ENCODE measurements at regions not wholly inside any gene's neighbourhood (a gene's known extent, or its start where the extent isn't known, plus 50 kb on each side); places are given as distances from the start of the nearest gene placed in this dataset.

DNA sequence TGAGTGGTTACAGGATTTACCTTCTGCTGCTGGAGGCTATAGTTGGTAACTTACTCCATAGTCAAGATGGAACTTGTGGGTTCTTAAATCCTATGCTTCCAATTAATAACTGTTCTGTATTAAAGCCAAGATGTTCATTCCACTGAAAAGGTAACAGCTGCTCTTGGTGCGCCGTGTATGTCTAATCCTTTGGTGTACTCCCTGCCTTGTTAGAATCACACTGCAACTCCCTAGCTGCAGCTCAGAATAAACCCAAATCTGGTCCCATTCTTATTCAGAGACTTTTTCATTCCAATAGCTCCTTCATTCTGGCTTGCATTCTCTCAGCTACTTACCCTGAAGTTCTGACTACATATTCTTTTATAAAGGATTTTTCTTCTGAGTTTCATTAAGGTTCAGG lies 1355.5 kb downstream of the MAT2B start:
- DNase-seq = no peak

DNA sequence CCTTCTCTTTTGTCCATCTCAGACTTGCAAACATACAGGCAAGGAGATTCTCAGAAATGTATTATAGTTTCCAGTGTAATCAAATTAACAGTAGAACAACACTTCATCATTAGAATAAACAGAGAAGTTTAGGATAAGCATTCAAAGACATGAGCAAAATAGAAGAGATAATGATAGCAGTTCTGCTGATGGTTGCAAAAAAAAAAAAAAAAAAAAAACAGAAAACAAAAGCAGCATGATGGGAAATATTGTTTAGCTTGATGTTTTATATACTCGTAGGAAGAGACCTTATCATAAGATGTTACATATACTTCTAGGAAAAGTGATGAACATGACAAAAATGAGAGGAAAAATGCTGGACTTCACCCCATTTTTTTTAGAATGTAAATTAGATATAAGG lies 1356.2 kb downstream of the MAT2B start:
- DNase-seq = no peak

DNA sequence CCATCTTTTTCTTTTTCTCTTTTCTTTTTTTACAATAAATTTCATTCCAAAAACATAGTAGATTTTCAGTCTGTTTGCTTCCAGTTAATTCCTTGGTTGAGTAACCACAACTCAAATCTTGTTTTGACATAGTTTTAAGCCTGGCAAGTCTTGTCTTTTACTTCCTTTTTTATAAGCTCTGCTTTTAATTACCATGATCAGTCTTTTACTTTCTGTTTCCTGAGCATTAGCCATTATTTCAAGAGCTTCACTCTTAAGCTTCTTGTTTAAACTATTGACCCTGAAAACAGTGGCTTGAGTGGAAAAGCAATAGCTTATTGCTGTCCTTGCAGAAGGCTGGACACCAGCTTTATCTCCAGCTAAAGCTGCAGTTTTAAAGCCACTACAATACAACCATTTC lies 1363.3 kb downstream of the MAT2B start:
- DNase-seq = no peak

DNA sequence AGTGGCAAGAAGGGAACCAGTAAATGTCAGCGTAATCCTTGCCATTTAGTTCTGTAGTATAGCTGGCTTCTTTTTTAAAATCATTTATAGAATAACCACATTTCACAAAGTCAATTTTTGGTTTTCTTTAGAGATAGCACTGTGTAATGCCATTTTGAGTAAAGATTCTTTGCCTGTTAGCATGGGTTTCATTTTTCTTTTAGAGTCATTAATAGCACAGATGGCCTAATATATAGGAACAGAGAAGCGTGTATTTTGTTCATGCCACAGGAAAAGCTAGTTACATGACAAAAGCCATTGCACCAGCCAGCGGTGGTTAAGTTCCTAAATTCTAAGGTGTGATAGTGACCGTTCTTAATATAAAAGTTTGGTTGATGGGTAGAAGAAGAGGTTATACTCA lies 1363.9 kb downstream of the MAT2B start:
- DNase-seq = no peak

DNA sequence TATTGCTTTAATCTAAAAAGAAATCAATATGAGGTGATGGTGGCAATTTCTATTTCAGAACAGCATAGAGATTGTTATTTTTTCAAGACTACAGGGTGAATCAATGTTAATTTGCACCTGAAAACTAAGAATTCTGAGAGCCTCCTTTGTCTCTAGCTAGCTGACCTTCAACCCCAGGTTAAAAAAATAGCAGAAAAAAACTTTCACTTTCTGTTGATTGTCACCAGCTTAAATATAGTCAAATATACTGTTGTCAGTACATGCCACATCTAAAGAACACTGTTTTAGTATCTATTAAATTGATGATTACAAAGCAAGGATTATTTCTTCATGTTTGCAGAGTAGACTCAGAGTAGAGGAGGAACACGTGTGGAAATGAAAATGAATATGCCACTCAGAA lies 1371.4 kb downstream of the MAT2B start:
- DNase-seq = no peak

DNA sequence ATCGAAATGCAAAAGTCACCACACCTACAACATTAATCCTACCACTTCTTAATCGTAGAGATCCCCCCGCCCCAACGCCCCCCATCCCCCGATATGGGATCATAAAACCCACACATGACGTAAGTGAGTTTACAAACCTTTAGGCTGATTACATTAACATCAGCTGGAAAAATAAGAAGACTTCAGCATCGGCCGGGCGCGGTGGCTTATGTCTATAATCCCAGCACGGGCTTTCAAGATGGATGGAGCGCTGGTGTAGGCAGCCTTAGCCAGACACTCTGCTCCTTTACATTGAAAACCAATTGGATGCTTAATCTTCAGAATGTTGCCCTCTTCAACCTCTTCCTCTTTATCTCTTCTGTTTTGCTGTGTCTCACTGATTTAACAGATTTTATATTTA lies 1376.0 kb downstream of the MAT2B start:
- no peak for DNase-seq

DNA sequence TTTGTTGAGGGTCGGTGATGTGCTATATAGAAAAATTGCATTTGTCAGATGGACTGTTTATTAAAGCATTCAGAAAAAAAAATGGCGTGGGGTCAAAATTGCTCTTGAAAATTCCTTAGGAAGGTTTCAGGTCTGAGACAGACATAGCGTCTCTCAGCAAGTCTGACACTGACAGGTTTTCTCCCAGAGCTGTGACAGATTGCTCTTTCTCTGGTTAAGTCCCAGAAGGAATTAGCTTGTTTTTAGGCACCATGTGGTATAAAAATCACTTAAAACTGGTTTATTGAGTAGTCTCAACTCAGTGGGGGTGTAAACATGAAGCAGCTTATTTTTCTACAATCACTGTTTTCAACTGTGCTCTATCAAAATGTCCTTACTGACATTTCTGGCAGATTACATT lies 1379.8 kb downstream of the MAT2B start:
- no peak for DNase-seq

DNA sequence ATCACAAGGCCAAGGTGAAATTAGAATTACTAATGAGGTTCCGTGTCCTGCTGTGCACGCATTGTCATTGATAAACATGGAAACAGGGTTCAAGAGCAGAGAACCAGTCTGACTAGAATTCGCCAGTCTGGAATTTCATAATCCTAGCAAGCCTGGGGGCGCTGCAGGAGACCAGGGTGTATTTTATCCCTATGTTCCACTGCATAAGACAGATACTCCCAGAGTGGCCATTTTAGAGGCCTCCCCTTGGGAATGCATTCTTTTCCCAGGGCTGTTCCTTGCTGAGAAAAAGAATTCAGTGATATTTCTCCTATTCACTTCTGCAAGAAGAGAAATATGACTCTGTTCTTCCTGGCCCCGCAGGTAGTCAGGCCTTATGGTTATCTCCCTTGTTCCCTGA lies 1387.7 kb downstream of the MAT2B start:
- no peak for DNase-seq

DNA sequence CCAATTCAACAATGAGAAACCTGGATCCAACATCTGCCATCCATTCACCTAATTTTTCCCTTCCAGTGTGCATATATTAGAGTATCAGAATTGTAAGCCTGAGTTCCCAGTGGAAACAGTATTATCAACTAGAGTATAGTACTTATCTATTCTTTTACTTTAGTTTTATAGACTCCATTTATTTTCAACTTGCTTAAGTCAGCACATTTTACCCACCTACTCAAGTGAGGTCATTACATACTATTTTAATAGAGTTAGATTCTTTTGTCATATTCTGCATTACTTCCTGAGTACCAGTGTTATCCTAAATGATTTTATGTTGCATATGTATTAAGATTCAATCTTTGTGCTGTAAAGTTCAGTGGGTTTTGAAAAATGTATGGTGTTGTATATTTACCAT lies 1393.3 kb downstream of the MAT2B start:
- no peak for DNase-seq

DNA sequence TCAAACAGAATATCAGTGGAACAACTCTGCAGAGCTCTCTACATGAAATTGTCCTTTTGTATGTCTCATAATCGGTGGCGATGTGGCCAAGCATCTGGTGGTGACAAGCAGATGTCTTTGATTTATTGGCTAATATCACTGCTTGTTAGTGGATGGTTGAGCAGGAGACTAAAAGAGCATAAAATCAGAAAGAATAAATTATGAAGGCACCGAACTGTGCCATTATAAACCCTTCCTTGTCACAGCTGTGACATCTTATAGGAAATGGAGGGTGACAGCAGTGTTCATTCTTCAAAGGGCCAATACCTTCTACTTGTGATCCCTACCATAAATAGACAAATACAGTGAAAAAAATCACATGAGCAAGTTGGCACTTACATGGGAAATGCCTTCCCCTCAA lies 1404.3 kb downstream of the MAT2B start:
- no peak for DNase-seq

DNA sequence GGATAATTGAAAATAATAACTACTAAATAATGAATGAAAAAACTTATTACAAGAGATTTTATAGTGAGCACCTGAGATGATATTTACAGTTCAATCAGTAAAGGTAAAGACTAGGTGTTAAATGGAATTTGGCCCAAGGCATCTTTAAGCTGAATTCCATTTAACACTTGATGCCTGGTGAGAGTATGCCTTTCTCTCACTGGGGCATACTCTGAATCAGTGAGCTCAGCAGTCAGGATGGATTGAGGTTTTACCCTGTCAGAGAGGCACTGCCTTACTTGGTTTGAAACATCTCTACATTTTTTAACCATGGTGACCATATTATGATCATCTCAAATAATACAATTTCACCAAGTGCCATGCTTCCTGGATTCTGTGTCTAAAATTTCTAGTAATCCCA lies 1416.3 kb downstream of the MAT2B start:
- DNase-seq = no peak

DNA sequence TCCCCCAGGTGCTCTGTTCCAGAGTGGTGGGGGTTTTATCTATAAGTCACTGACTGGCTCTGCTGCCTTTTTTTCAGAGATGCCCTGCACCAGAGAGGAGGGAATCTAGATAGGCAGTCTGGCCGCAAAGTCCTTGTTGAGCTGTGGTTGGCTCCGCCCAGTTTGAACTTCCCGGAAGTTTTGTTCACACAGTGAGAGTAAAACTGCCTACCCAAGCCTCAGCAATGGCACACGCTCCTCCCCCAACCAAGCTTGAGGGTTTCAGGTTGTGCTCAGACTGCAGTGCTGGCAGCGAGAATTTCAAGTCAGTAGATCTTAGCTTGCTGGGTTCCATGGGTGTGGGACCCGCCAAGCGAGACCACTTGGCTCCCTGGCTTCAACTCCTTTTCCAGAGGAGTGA lies 1428.6 kb downstream of the MAT2B start:
- DNase-seq = no peak

DNA sequence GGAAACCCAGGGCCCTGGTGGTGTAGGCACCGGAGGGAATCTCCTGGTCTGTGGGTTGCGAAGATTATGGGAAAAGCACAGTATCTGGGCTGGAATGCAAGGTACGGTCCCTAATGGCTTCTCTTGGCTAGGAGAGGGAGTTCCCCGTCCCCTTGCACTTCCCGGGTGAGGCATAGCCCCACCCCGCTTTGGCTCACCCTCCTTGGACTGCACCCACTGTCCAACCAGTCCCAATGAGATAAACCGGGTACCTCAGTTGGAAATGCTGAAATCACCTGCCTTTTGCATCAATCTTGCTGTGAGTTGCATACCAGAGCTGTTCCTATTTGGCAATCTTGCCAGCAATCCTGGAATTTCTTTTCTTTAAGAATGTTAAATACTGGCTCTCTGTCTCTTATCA lies 1429.1 kb downstream of the MAT2B start:
- DNase-seq = no peak

DNA sequence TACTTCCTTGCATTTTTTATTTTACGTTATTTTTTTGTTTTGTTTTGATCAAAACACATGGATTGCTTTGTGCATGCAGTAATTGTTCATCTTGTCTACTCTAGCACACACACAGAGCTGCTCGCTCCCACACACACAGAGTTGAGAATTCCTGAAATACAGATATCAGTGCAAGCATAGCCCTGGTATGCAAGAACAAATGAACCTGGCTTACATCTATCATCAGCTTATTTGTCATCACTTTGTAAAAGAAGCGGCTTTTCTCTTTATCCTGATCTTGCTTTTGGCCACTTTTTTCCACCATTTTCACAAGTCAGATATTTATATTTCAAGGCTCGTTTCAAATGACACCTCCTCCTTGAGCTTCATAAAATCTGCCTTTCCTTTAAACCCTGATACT lies 1435.7 kb downstream of the MAT2B start:
- DNase-seq = no peak

DNA sequence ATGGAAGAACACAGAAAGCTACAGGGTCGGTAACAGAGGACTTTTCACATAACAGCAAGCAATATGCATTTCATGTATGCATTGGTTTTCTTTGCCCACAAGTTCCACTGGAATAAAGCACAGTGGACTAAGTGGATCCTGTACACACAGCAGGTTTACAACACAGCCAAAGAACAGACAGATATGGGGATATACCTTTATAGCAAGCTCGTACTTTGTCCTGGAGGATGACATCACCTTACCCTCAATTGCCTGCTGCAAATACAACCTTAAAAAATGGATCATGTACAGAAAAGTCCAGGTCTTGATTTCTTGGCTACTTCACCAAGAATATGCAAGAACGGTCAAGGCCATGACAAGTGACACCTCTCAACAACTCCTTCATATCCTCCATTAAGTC lies 1445.5 kb downstream of the MAT2B start:
- no peak for DNase-seq

DNA sequence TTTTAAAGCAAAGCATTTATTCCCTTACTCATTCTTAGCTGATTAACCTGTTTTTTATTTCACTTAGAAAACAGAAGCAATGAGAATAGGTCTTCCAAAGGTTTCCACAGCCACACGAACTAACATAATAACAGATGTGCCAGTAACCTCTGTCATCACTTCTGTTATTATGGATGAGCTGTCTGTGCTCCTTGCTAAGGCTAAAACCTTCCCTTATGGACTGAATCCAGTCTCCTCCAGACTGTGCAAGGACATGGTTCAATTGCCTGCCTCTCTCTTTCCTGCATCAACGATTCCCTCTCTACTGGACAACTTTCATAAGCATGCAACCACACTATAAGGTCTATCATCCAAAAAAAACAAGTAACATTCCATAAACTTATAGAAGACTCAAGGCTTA lies 1446.2 kb downstream of the MAT2B start:
- peak; percentile 35 for DNase-seq

DNA sequence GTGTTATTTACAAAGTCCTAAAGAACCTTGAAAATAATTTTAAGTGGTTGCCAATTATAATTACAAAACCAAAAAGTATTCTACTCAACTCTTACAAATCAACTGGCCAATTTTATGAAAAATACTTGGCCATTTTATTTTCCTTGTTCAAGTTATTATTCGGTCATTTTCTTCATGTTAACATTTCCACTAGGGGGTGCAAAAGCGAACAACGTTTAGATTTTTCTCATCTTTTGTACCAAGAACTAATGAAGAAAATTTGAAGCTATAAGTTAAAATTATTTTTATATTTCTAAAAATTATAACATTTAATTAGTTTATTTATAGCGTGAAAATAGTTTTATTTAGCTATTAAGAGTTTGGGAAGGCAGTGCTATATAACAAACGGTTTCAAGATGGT lies 1453.3 kb downstream of the MAT2B start:
- DNase-seq = no peak

DNA sequence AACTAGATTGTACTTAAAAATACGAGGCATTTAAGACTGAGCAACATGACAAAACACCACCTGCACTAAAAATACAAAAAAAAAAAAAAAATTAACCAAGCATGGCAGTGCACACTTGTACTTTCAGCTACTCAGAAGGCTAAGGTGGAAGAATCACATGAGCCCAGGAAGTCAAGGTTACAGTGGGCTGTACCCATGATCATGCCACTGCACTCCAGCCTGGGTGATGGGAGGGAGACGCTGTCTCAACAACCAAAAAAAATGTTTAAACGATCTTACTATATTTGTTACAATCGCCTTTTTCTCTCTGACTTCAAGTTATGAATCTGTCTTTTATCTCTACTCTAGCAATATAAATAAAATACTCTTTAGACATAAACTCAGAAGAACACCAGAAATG lies 1454.3 kb downstream of the MAT2B start:
- no peak for DNase-seq

DNA sequence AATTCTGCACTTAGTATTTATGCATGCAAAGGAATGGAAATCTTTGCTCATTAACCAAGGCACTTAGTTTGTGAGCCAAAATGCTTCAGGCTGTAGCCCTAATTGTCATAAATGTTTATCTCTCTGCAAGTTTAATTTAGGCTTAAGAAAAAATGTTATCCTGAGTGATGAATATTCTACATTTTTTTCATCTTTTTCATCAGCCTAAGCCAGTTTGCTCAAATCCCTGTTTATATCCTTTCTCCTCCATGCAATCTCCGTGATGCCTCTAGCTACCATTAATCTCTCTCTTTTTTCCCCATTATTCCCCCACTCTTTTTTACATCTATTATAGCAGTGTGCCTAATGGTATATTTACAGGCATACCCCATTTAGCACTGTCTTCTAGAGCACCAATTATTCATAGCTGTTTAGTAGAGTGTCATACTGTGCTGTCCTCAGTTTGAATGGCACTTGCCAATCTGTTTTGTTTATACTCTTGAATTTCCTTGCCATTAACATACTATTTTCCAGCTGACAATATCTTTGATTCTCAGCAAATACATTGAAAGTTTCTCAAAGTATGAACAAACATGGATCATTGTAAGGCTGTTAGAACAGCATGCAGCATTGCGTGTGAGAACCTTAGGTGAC lies 1457.0 kb downstream of the MAT2B start:
- DNase-seq = no peak

DNA sequence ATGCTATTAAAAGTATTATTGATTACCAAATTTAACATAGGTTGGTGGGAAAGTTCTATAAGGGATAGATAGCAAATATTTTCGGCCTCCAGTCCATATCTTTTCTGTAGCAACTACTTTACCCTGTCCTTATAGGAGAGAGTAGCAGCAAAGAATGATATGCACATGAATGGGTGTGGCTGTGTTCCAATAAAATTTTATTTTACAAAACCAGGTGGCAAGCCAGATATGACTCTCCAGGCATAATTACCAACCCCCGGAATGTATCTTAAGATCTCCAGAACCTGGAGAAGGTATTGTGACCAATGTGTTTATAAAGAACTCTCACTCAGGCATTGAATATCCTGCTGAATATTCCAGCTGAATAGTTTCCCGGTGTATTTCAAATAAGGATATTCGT lies 1461.2 kb downstream of the MAT2B start:
- DNase-seq = no peak

DNA sequence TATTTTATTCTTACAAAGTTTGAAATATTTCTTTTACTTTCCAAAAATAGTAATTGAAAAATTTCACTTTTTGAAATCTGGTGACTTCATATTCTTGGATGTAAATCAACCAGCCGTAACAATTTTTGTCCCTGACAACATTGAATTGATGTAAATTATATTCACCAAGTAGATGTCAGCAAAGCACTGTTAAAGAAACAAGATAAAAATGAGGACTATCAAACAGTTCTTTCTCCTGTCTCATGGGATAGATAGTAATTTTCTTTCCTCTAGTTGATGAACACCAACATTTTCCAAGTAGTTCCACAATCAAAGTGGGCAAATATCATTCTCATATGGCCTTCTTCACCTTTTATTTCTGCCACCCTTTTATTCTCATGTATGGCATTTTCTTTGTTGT lies 1461.9 kb downstream of the MAT2B start:
- DNase-seq = no peak

DNA sequence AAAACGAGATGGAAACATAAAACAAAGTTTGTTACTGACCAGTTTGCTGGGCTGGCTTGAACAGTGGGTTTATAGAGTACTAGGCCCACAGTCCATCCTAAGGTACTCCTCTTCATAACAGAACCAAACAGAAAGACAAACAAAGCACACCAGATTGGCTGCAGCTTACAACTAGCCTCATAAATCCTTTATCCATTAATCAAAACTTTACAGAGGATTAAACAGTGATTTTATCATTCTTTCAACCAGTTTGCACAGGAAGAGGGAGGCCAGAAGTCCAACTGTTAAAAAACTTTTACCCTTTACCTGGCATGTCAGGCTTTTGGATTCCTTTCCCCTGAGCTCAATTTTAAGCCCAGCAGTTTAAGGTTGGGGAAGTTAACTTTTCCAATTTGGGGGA lies 1467.6 kb downstream of the MAT2B start:
- DNase-seq = no peak

DNA sequence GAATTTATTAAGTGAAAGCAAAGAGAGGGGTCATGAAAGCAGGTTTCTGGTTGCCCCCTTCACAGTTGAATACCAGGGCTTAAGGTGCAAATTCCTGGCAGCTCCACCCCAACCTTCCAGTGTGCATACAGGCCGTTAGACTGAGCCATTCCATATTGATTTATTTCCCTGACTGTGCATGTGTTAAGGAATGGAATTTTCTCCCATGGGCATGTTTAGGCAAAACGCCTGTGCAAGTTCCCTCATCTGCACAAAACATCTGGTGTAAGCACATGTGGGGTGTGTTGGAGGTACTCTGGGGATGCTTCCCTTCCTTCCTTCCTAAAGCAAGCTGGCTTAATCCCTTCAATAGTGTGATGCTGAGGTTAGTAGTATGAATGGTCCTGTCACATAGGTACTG lies 1470.6 kb downstream of the MAT2B start:
- no peak for DNase-seq

DNA sequence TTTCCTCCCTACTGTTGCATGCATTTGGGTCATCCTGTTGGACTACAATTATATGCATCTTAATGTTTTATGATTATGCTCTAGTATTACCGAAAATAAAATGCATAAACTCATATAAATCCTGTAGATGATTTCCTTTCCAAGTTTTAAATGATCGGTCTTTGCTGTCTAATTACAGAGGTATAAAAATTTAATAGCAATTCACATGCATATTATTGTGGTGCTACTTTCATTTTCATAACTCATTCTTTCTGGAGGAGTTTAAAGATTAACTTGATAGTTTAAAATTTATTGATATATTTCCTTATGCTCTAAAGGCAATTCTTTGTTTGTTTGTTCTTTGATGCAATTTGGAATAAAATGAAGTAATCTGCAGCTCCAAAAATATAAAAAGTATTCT lies 1475.1 kb downstream of the MAT2B start:
- no peak for DNase-seq

DNA sequence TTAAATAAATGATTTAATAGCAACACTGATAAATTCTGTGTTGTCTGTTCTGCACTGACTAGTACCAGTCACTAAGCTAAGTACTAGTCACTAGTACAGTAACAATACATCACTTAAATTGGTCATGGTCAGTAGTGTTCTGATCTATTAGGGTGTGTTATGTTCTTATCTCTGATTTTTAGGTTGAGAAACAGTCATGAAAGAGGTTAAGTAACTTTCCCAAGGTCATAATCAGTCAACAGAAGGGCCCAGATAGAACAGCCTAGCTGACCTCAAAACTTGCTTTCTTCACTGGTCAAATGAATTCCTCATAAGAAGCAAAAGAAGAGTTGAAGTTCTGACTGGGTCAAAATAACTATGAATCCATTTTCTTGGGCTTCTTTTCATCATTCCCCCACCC lies 1492.7 kb downstream of the MAT2B start:
- no peak for DNase-seq

Data from muscle of arm (tissue), 1 donor.